K562 (cell line): ENCODE measurements at regions not wholly inside any gene's neighbourhood (a gene's known extent, or its start where the extent isn't known, plus 50 kb on each side); places are given as distances from the start of the nearest gene placed in this dataset.

Experiments used
- CBFA2T2 ChIP-seq: fragments of 450-650 bp; conservative IDR thresholded peaks from 2 replicates; pipeline ENCODE4 v1.6.1; 2017; ENCODE audit warnings: mild to moderate bottlenecking
- DACH1 ChIP-seq: fragments of 450-650 bp; IDR thresholded peaks from 2 replicates; pipeline ENCODE4 v1.6.1; 2018; ENCODE audit not compliant: partially characterized antibody
- ELF2 ChIP-seq: fragments of 250-450 bp; sonication (Bioruptor Pico); IDR thresholded peaks from 2 replicates; pipeline ENCODE4 v1.5.0; 2021; ENCODE audit warnings: mild to moderate bottlenecking
- GATA2 ChIP-seq: sonication (generic); formaldehyde crosslinking; IDR thresholded peaks from 2 replicates; pipeline ENCODE4 v1.4.0; 2020; ENCODE audit warnings: mild to moderate bottlenecking, missing genetic modification reagents
- GATAD2A ChIP-seq: fragments of 450-650 bp; IDR thresholded peaks from 2 replicates; pipeline ENCODE4 v1.6.1; 2017
- GTF2F1 ChIP-seq: IDR thresholded peaks from 2 replicates; pipeline ENCODE4 v1.6.1; 2011; ENCODE audit warnings: low read depth, low read length, improper control_type of control experiment
- HNRNPL ChIP-seq: fragments of 200-400 bp; formaldehyde crosslinking; IDR thresholded peaks from 2 replicates; pipeline ENCODE4 v1.6.1; 2017; ENCODE audit warnings: low read depth, mild to moderate bottlenecking, low read length
- IRF9 ChIP-seq: fragments of 450-650 bp; IDR thresholded peaks from 2 replicates; pipeline ENCODE4 v1.6.1; 2016; ENCODE audit warnings: missing biosample characterization, missing genetic modification characterization
- MTA1 ChIP-seq: fragments of 450-650 bp; IDR thresholded peaks from 2 replicates; pipeline ENCODE4 v1.6.1; 2017; ENCODE audit warnings: borderline replicate concordance
- MTA2 ChIP-seq: fragments of 450-650 bp; IDR thresholded peaks from 2 replicates; pipeline ENCODE4 v1.6.1; 2016; ENCODE audit warnings: low read depth
- MTA3 ChIP-seq: fragments of 450-650 bp; formaldehyde crosslinking; IDR thresholded peaks from 2 replicates; pipeline ENCODE4 v1.6.1; 2017; ENCODE audit warnings: mild to moderate bottlenecking, borderline replicate concordance
- MYNN ChIP-seq, 2 experiments: sonication (generic); formaldehyde crosslinking in 1 of 2; IDR thresholded peaks; 2 replicates each; pipeline versions ENCODE4 v1.5.0 to v1.6.1; 2016 to 2020; ENCODE audit warnings: antibody characterized with exemption in 1 of 2, missing genetic modification reagents in 1 of 2
- NFE2 ChIP-seq: IDR thresholded peaks from 2 replicates; pipeline ENCODE4 v1.6.1; 2014; ENCODE audit warnings: antibody characterized with exemption, low read depth
- NFE2L1 ChIP-seq: fragments of 450-650 bp; IDR thresholded peaks from 2 replicates; pipeline ENCODE4 v1.6.1; 2016; ENCODE audit warnings: missing genetic modification characterization, low read depth, mild to moderate bottlenecking, missing compliant biosample characterization, moderate library complexity, borderline replicate concordance
- NR0B1 ChIP-seq: fragments of 450-650 bp; IDR thresholded peaks from one replicate; pipeline ENCODE4 v1.6.1; 2018; ENCODE audit warnings: mild to moderate bottlenecking, moderate library complexity; ENCODE audit not compliant: partially characterized antibody
- PHB ChIP-seq: fragments of 250-450 bp; sonication (Bioruptor Pico); IDR thresholded peaks from 2 replicates; pipeline ENCODE4 v1.5.0; 2021
- PPARD ChIP-seq: fragments of 250-450 bp; sonication (Bioruptor Pico); IDR thresholded peaks from 2 replicates; pipeline ENCODE4 v1.8.0; 2022; ENCODE audit warnings: inconsistent platforms, mild to moderate bottlenecking, moderate library complexity
- RBM34 ChIP-seq: fragments of 200-400 bp; formaldehyde crosslinking; IDR thresholded peaks from 2 replicates; pipeline ENCODE4 v1.6.1; 2018; ENCODE audit warnings: low read length, borderline replicate concordance; ENCODE audit not compliant: insufficient read depth
- SOX6 ChIP-seq: fragments of 450-650 bp; IDR thresholded peaks from 2 replicates; pipeline ENCODE4 v1.6.1; 2014; ENCODE audit warnings: mild to moderate bottlenecking
- TCF3 ChIP-seq: sonication (generic); formaldehyde crosslinking; IDR thresholded peaks from 2 replicates; pipeline ENCODE4 v1.4.0; 2020; ENCODE audit warnings: mild to moderate bottlenecking, missing genetic modification reagents
- THRAP3 ChIP-seq: fragments of 450-650 bp; IDR thresholded peaks from 2 replicates; pipeline ENCODE4 v1.6.1; 2016; ENCODE audit warnings: mild to moderate bottlenecking, inconsistent platforms, borderline replicate concordance
- ZFP36 ChIP-seq: fragments of 150-350 bp; IDR thresholded peaks from 2 replicates; pipeline ENCODE4 v1.6.1; 2018; ENCODE audit warnings: low read length, low read depth; ENCODE audit not compliant: partially characterized antibody
- ZNF277 ChIP-seq: fragments of 250-450 bp; sonication (Bioruptor Pico); IDR thresholded peaks from 2 replicates; pipeline ENCODE4 v1.8.0; 2022; ENCODE audit warnings: inconsistent platforms, mild to moderate bottlenecking, moderate library complexity, borderline replicate concordance
- ZNF324 ChIP-seq: fragments of 250-450 bp; sonication (Bioruptor Pico); IDR thresholded peaks from 2 replicates; pipeline ENCODE4 v1.4.0; 2020; ENCODE audit warnings: mild to moderate bottlenecking
- ZNF436 ChIP-seq: fragments of 250-450, 450-650 bp; sonication (Bioruptor Pico); formaldehyde crosslinking; IDR thresholded peaks from 2 replicates; pipeline ENCODE4 v1.7.0; 2020; ENCODE audit warnings: mild to moderate bottlenecking
- ZNF445 ChIP-seq: fragments of 250-450 bp; sonication (Bioruptor Pico); IDR thresholded peaks from 2 replicates; pipeline ENCODE4 v1.4.0; 2020; ENCODE audit warnings: low read depth, mild to moderate bottlenecking, moderate library complexity
- ZSCAN32 ChIP-seq: fragments of 450-650 bp; formaldehyde crosslinking; IDR thresholded peaks from 2 replicates; pipeline ENCODE4 v1.4.0; 2020; ENCODE audit warnings: mild to moderate bottlenecking, moderate library complexity
- TF ChIP-seq, protein P1 (sequence below): fragments of 250-450 bp; sonication (Bioruptor Pico); IDR thresholded peaks from 2 replicates; pipeline ENCODE4 v1.9.0; 2021; ENCODE audit warnings: mild to moderate bottlenecking
- TF ChIP-seq, protein P2 (sequence below): sonication (generic); formaldehyde crosslinking; IDR thresholded peaks from 2 replicates; pipeline ENCODE4 v1.8.1; 2022; ENCODE audit warnings: missing genetic modification reagents

GRCh38 chrX:131843987-131844386, 179.1 kb upstream of the STK26 start (continued):
- TF ChIP-seq HNRNPL (no peak), THRAP3 (no peak), CBFA2T2 (0 out of 2 replicates have a peak, but pooled peaks have one; percentile 23), ZSCAN32 (CRISPR knock-in tag) (no peak), GATA2 (CRISPR knock-in tag) (no peak), NR0B1 (no peak), DACH1 (no peak), ZNF277 (CRISPR knock-in tag) (no peak), MTA2 (peak; percentile 47; the same call in 1 of the 2 replicates), GTF2F1 (no peak), MYNN (IDR thresholded peaks at IDR 0.05) (no peak), MYNN (CRISPR knock-in tag; IDR thresholded peaks at IDR 0.05) (no peak), ZNF445 (no peak), ZNF436 (CRISPR knock-in tag) (no peak), NFE2 (no peak), IRF9 (tag) (no peak), ZFP36 (no peak), ZNF324 (CRISPR knock-in tag) (no peak), NFE2L1 (tag) (no peak), SOX6 (peak; percentile 81), MTA1 (no peak), MTA3 (no peak), ELF2 (no peak), GATAD2A (no peak), RBM34 (no peak), PPARD (CRISPR knock-in tag) (no peak), PHB (CRISPR knock-in tag) (no peak), TCF3 (peak; percentile 34)
- TF ChIP-seq, protein P1, sequence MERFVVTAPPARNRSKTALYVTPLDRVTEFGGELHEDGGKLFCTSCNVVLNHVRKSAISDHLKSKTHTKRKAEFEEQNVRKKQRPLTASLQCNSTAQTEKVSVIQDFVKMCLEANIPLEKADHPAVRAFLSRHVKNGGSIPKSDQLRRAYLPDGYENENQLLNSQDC = no peak
- TF ChIP-seq, protein P2, sequence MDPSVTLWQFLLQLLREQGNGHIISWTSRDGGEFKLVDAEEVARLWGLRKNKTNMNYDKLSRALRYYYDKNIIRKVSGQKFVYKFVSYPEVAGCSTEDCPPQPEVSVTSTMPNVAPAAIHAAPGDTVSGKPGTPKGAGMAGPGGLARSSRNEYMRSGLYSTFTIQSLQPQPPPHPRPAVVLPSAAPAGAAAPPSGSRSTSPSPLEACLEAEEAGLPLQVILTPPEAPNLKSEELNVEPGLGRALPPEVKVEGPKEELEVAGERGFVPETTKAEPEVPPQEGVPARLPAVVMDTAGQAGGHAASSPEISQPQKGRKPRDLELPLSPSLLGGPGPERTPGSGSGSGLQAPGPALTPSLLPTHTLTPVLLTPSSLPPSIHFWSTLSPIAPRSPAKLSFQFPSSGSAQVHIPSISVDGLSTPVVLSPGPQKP = no peak
